ENCODE measurements at regions not wholly inside any gene's neighbourhood (a gene's known extent, or its start where the extent isn't known, plus 50 kb on each side); places are given as distances from the start of the nearest gene placed in this dataset.
"Not testable (repeated sequence)": the region's sequence is repeated elsewhere in the genome, so short reads cannot be mapped to it uniquely, and the experiment has no call there.

GRCh38 chr1:217133092-217133491, 409.9 kb upstream of the ESRRG start:
- H3K4me3 ChIP-seq (ENCODE audit: low read depth, low read length) = no peak overlapping the region
- TF ChIP-seq, protein P1, sequence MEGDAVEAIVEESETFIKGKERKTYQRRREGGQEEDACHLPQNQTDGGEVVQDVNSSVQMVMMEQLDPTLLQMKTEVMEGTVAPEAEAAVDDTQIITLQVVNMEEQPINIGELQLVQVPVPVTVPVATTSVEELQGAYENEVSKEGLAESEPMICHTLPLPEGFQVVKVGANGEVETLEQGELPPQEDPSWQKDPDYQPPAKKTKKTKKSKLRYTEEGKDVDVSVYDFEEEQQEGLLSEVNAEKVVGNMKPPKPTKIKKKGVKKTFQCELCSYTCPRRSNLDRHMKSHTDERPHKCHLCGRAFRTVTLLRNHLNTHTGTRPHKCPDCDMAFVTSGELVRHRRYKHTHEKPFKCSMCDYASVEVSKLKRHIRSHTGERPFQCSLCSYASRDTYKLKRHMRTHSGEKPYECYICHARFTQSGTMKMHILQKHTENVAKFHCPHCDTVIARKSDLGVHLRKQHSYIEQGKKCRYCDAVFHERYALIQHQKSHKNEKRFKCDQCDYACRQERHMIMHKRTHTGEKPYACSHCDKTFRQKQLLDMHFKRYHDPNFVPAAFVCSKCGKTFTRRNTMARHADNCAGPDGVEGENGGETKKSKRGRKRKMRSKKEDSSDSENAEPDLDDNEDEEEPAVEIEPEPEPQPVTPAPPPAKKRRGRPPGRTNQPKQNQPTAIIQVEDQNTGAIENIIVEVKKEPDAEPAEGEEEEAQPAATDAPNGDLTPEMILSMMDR (IDR thresholded peaks at IDR 0.05; ENCODE audit: low read depth, low read length, missing control alignments) = no peak
- no peak for DNase-seq (ENCODE audit: low read depth)

DNA sequence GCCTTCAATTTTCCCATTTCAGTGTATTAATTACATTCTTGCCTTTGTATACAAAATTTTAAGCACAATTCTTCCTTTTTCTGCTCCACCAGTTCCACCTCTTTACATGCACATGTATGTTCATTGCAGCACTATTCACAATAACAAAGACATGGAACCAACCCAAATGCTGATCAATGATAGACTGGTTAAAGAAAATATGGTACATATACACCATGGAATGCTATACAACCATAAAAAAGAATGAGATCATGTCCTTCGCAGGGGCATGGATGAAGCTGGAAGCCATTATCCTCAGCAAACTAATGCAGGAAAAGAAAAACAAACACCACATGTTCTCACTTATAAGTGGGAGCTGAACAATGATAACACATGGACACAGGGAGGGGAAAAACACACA, 400.1 kb upstream of the ESRRG start:
- DNase-seq (ENCODE audit: low read depth); H3K4me3 ChIP-seq (ENCODE audit: low read depth, low read length): not testable (repeated sequence)

- no peak for DNase-seq (ENCODE audit: low read depth)
- TF ChIP-seq, protein P1 (IDR thresholded peaks at IDR 0.05; ENCODE audit: low read depth, low read length, missing control alignments) = no peak
- no peak overlapping the region for H3K4me3 ChIP-seq (ENCODE audit: low read depth, low read length)
Observed at GRCh38 chr1:217117973-217118465, 394.8 kb upstream of the ESRRG start.

DNA sequence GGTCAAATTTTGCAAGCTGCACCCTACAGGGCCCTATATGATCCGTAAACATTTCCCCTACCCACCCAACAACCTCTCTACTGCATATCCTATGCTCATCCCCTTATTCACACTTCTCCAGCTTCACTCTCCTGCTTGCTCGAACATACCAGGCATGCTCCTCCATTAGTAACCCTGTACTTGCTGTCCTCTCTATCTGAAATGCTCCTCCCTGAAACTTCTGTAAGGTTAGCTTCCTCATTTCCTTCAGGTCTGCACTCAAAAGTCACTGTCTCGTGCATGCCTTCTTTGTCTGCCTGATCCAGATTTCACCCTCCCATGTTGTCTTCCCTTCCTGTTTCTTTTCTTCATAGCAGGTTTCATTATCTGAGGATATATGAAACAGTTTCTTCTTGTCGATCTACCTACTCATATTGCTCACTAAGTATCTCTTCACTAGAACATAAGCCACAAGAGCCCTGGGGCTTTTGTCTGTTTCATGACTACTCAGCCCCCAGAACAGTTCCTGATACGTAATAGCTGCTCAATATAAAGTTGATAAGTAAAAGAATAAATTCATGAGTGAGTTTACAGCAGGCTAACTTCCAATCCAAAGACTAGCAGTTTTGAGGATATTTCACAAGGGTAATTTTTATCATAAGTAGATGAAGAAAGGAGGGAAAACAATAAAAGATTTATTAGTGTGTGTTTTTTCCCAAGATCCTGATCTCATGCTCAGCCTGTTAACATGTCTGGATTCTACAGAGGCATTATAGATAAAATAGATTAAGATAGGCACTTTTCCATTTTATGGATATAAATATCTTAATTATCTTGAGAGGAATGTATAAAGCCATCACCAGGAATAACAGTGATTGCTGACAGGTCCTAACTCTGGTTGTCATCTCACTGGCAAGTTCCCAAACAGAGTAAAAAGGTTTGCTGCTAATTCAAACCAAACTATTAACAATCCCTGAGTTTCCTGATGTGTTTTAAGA, 392.5 kb upstream of the ESRRG start:
- DNase-seq (ENCODE audit: low read depth) = no peak
- TF ChIP-seq, protein P1 (IDR thresholded peaks at IDR 0.05; ENCODE audit: low read depth, low read length, missing control alignments) = no peak
- no peak overlapping the region for H3K4me3 ChIP-seq (ENCODE audit: low read depth, low read length)

GRCh38 chr1:217109928-217110327, 386.7 kb upstream of the ESRRG start:
- TF ChIP-seq, protein P1 (IDR thresholded peaks at IDR 0.05; ENCODE audit: low read depth, low read length, missing control alignments) = no peak
- H3K4me3 ChIP-seq (ENCODE audit: low read depth, low read length) = no peak overlapping the region
- no peak for DNase-seq (ENCODE audit: low read depth)

DNA sequence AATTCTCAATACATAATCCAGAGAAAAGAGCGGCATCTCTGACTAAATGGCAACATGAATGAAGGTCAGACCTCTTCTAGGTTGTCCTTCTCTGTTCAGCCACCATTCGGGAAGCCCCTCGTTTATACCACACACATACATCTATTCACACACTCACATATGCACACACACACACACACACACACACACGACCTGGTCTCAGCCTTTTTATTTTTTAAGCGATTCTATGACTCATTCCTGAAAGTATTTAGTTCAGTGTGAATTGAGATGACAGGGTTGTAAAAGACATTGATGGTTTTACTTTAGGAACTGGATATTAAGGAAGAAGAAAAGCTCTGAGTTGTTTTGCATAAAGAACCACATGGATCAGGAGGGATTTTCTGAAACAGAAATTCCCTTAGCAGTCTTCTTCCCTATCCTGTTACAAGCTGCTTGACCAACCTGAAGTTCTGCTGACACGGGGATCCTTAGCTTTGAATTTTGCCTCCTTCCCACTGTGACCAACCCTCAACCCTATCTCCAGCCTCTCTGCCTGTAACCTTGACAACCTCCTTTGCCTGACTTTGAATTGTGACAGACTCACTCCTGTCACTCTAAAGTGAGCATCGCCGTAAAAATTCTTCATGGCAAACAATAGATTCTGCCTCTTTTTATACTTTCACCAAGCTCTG, 383.1 kb upstream of the ESRRG start:
- DNase-seq (ENCODE audit: low read depth) = no peak
- TF ChIP-seq, protein P1 (IDR thresholded peaks at IDR 0.05; ENCODE audit: low read depth, low read length, missing control alignments) = no peak
- H3K4me3 ChIP-seq (ENCODE audit: low read depth, low read length) = no peak overlapping the region

- TF ChIP-seq, protein P1 (IDR thresholded peaks at IDR 0.05; ENCODE audit: low read depth, low read length, missing control alignments) = no peak
- DNase-seq (ENCODE audit: low read depth) = no peak
- no peak overlapping the region for H3K4me3 ChIP-seq (ENCODE audit: low read depth, low read length)
Observed at GRCh38 chr1:217105437-217105836, 382.2 kb upstream of the ESRRG start.

All from GM12864 (cell line).